ENCODE measurements at regions not wholly inside any gene's neighbourhood (a gene's known extent, or its start where the extent isn't known, plus 50 kb on each side); places are given as distances from the start of the nearest gene placed in this dataset.

GRCh38 chr14:82425261-82425660, 891.6 kb upstream of the SEL1L start:
- TF ChIP-seq POLR2AphosphoS5 (IDR thresholded peaks at IDR 0.05) (no peak), CTCF (IDR thresholded peaks at IDR 0.05) (no peak)

Measured in upper lobe of left lung (tissue), 4 donors.